GM18507 (cell line): ENCODE measurements at regions not wholly inside any gene's neighbourhood (a gene's known extent, or its start where the extent isn't known, plus 50 kb on each side); places are given as distances from the start of the nearest gene placed in this dataset.
A peak's percentile ranks its signal among the peaks of the same experiment; 100 is the strongest.
"Not testable (repeated sequence)": the region's sequence is repeated elsewhere in the genome, so short reads cannot be mapped to it uniquely, and the experiment has no call there.

Experiments
- DNase-seq: peaks from one replicate; pipeline ENCODE4 v3.0.0; 2011; ENCODE audit warnings: low read depth; ENCODE audit not compliant: insufficient read length; ENCODE audit errors: extremely low spot score
- FAIRE-seq: peaks from 2 replicates; lab custom pipeline; 2011; peaks lifted over from hg19 to GRCh38; lab: Jason Lieb, UNC

GRCh38 chr2:238747557-238747956 is 100.3 kb upstream of the TWIST2 start:
- DNase-seq: no peak
- FAIRE-seq: no peak

- no peak for DNase-seq
- FAIRE-seq: no peak
These were observed 97.5 kb upstream of the TWIST2 start for GRCh38 chr2:238750212-238750904.

- DNase-seq (no peak), FAIRE-seq (no peak)
These were observed 93.6 kb upstream of the TWIST2 start for GRCh38 chr2:238754259-238754658.

GRCh38 chr2:238761868-238762267 is 86.0 kb upstream of the TWIST2 start:
- DNase-seq (no peak), FAIRE-seq (no peak)

- FAIRE-seq (no peak), DNase-seq (no peak)
These were observed 84.4 kb upstream of the TWIST2 start for GRCh38 chr2:238763471-238763995.

GRCh38 chr2:238765590-238765989 is 82.3 kb upstream of the TWIST2 start:
- DNase-seq (no peak), FAIRE-seq (no peak)

- FAIRE-seq (no peak), DNase-seq (no peak)
These were observed 76.7 kb upstream of the TWIST2 start for GRCh38 chr2:238771218-238771617.

- FAIRE-seq (no peak), DNase-seq (no peak)
These were observed 76.2 kb upstream of the TWIST2 start for GRCh38 chr2:238771639-238772038.

GRCh38 chr2:238772635-238773297 is 75.1 kb upstream of the TWIST2 start:
- DNase-seq: no peak
- no peak for FAIRE-seq

GRCh38 chr2:238773472-238773871 is 74.4 kb upstream of the TWIST2 start:
- DNase-seq (no peak), FAIRE-seq (no peak)

GRCh38 chr2:238774071-238774470 is 73.8 kb upstream of the TWIST2 start:
- DNase-seq: no peak
- no peak for FAIRE-seq

- no peak for DNase-seq
- no peak for FAIRE-seq
These were observed 72.8 kb upstream of the TWIST2 start for GRCh38 chr2:238774980-238775509.

GRCh38 chr2:238775591-238775990 is 72.3 kb upstream of the TWIST2 start:
- no peak for FAIRE-seq
- DNase-seq: no peak

- FAIRE-seq (no peak), DNase-seq (no peak)
These were observed 71.7 kb upstream of the TWIST2 start for GRCh38 chr2:238776003-238776760.

- DNase-seq, FAIRE-seq: not testable (repeated sequence)
These were observed 71.2 kb upstream of the TWIST2 start for GRCh38 chr2:238776761-238777046.

- DNase-seq: no peak
- no peak for FAIRE-seq
These were observed 70.4 kb upstream of the TWIST2 start for GRCh38 chr2:238777369-238778067.

- DNase-seq: peak; percentile 11
- peak; percentile 80 for FAIRE-seq
These were observed 63.0 kb upstream of the TWIST2 start for GRCh38 chr2:238784671-238785527.

- DNase-seq (no peak), FAIRE-seq (no peak)
These were observed 62.4 kb upstream of the TWIST2 start for GRCh38 chr2:238785528-238785860.

GRCh38 chr2:238786379-238786778 is 61.5 kb upstream of the TWIST2 start:
- DNase-seq (no peak), FAIRE-seq (no peak)
